ENCODE measurements at regions not wholly inside any gene's neighbourhood (a gene's known extent, or its start where the extent isn't known, plus 50 kb on each side); places are given as distances from the start of the nearest gene placed in this dataset.

- Histone ChIP-seq H3K36me3 (ENCODE audit: low read depth, missing control alignments) (no peaks in the 10 kb centered on the region), H3K27ac (no peak overlapping the region), H3K27me3 (no peaks in the 10 kb centered on the region), H3K9me3 (no peaks in the 10 kb centered on the region), H3K4me3 (no peak overlapping the region), H3K4me1 (no peaks in the 10 kb centered on the region)
- intact Hi-C loops (cut with DNase I; ENCODE audit: low total_unique reads), result no loop called here
- TF ChIP-seq CTCF (IDR thresholded peaks at IDR 0.05) (no peak), POLR2A (IDR thresholded peaks at IDR 0.05) (no peak)
- 82 to 85% methylated on average over 13 of the region's 13 CpGs for WGBS, 2 donors
- no peak for DNase-seq
Observed at GRCh38 chr13:111625526-111626315, 305.3 kb downstream of the TEX29 start.

GRCh38 chr13:111626371-111627305, 306.2 kb downstream of the TEX29 start:
- H3K4me3 ChIP-seq, result no peak overlapping the region
- intact Hi-C loops (cut with DNase I; ENCODE audit: low total_unique reads), result no loop called here
- no peak for DNase-seq
- 62 to 68% methylated on average over 13 to 18 of the region's 18 CpGs for WGBS, 2 donors
- TF ChIP-seq POLR2A (IDR thresholded peaks at IDR 0.05) (no peak), CTCF (IDR thresholded peaks at IDR 0.05) (no peak)
- no peak overlapping the region for H3K27ac ChIP-seq
- H3K4me1 ChIP-seq, result no peaks in the 10 kb centered on the region
- H3K27me3 ChIP-seq, result no peaks in the 10 kb centered on the region
- H3K36me3 ChIP-seq (ENCODE audit: low read depth, missing control alignments), result no peaks in the 10 kb centered on the region
- no peaks in the 10 kb centered on the region for H3K9me3 ChIP-seq

DNA sequence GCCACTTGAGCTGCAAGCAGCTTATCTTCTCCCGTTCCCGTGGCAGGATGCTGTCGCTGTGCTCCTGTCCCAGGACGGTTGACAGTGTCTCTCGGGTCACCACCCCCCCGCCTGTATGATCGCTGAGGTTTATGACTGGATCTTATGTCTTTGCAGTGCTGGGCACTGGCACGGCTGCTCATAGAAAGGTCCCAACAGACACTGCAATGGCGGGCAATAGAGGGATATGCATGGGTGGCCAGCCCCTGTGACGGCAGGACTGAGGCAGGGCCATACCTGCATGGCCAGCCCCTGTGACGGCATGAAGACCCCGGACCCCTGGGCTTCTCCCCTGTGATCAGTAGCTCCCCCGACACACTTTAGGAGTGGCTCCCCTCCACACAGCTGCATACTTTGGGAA, 307.2 kb downstream of the TEX29 start:
- Histone ChIP-seq H3K27me3 (no peaks in the 10 kb centered on the region), H3K9me3 (no peaks in the 10 kb centered on the region), H3K27ac (no peak overlapping the region), H3K36me3 (ENCODE audit: low read depth, missing control alignments) (no peaks in the 10 kb centered on the region), H3K4me1 (no peaks in the 10 kb centered on the region), H3K4me3 (no peak overlapping the region)
- 86 to 90% methylated on average over 10 to 13 of the region's 13 CpGs for WGBS, 2 donors
- intact Hi-C loops (cut with DNase I; ENCODE audit: low total_unique reads), result no loop called here
- TF ChIP-seq POLR2A (IDR thresholded peaks at IDR 0.05) (no peak), CTCF (IDR thresholded peaks at IDR 0.05) (no peak)
- DNase-seq, result no peak

GRCh38 chr13:111629016-111629415, 308.6 kb downstream of the TEX29 start:
- Histone ChIP-seq H3K27ac (no peak overlapping the region), H3K4me1 (no peaks in the 10 kb centered on the region), H3K27me3 (no peaks in the 10 kb centered on the region), H3K9me3 (no peaks in the 10 kb centered on the region), H3K36me3 (ENCODE audit: low read depth, missing control alignments) (no peaks in the 10 kb centered on the region), H3K4me3 (no peak overlapping the region)
- intact Hi-C loops (cut with DNase I; ENCODE audit: low total_unique reads), result no loop called here
- WGBS, 2 donors, result 70 to 71% methylated on average over 11 of the region's 11 CpGs
- DNase-seq, result no peak
- TF ChIP-seq CTCF (IDR thresholded peaks at IDR 0.05), result no peak
- no peak for TF ChIP-seq POLR2A (IDR thresholded peaks at IDR 0.05)

Data from testis (tissue), 2 donors.